Fibroblast of lung (primary cell): ENCODE measurements at regions not wholly inside any gene's neighbourhood (a gene's known extent, or its start where the extent isn't known, plus 50 kb on each side); places are given as distances from the start of the nearest gene placed in this dataset.

ENCODE experiments used
- DNase-seq, 2 donors: peaks; one replicate each; pipeline versions ENCODE4 v3.0.0 to v3.0.0-alpha.2; 2010; ENCODE audit warnings: low read depth in 2 of 2
- H2AFZ ChIP-seq: 2 replicates; pipeline ENCODE4 v1.5.1; 2012; ENCODE audit warnings: low read length, control low read depth, inconsistent platforms
- H3K27ac ChIP-seq: 2 replicates; pipeline ENCODE4 v1.5.1; 2011; ENCODE audit warnings: low read length, control low read depth; ENCODE audit not compliant: insufficient read depth
- H3K27me3 ChIP-seq: 2 replicates; pipeline ENCODE4 v1.5.1; 2011; ENCODE audit warnings: mild to moderate bottlenecking, low read length; ENCODE audit not compliant: control insufficient read depth, insufficient read depth
- H3K36me3 ChIP-seq: 2 replicates; pipeline ENCODE4 v1.5.1; 2011; ENCODE audit warnings: low read length; ENCODE audit not compliant: control insufficient read depth, insufficient read depth
- H3K4me1 ChIP-seq: 2 replicates; pipeline ENCODE4 v1.5.1; 2011; ENCODE audit warnings: low read length; ENCODE audit not compliant: control insufficient read depth, insufficient read depth; ENCODE audit errors: extremely low read depth
- H3K4me2 ChIP-seq: 2 replicates; pipeline ENCODE4 v1.5.1; 2011; ENCODE audit warnings: low read length, control low read depth; ENCODE audit not compliant: insufficient read depth; ENCODE audit errors: extremely low read depth
- H3K4me3 ChIP-seq, 4 experiments: fragments of 200-600 bp in 1 of 4; sonication (generic) in 1 of 4; replicated peaks in 1 of 4; 2 replicates each; pipeline ENCODE4 v1.5.1; 2011 to 2016; ENCODE audit warnings: low read length in 4 of 4, low read depth in 3 of 4, mild to moderate bottlenecking in 3 of 4, control low read depth in 2 of 4, inconsistent platforms in 1 of 4, mixed read lengths in 1 of 4; ENCODE audit not compliant: insufficient read depth in 1 of 4; ENCODE audit errors: control extremely low read depth in 1 of 4
- H3K79me2 ChIP-seq: 2 replicates; pipeline ENCODE4 v1.5.1; 2012; ENCODE audit warnings: mild to moderate bottlenecking, low read length, inconsistent platforms; ENCODE audit not compliant: control insufficient read depth, insufficient read depth
- H3K9ac ChIP-seq: 2 replicates; pipeline ENCODE4 v1.5.1; 2011; ENCODE audit warnings: mild to moderate bottlenecking, low read length, control low read depth; ENCODE audit not compliant: insufficient read depth
- H3K9me3 ChIP-seq: 2 replicates; pipeline ENCODE4 v1.5.1; 2012; ENCODE audit warnings: low read depth, low read length; ENCODE audit not compliant: control insufficient read depth, insufficient read depth
- H4K20me1 ChIP-seq: 2 replicates; pipeline ENCODE4 v1.5.1; 2011; ENCODE audit warnings: low read length; ENCODE audit not compliant: control insufficient read depth, insufficient read depth; ENCODE audit errors: extremely low read depth
- EZH2 ChIP-seq: IDR thresholded peaks from 2 replicates; pipeline ENCODE4 v1.5.1; 2012; ENCODE audit warnings: low read length, control low read depth, mild to moderate bottlenecking; ENCODE audit errors: missing control alignments
- TF ChIP-seq, protein P1 (sequence below), 2 donors: IDR thresholded peaks in 1 of 2; conservative IDR thresholded peaks in 1 of 2; 1 replicate in 1 of 2; 2 replicates in 1 of 2; pipeline ENCODE4 v1.5.1; 2011 to 2012; ENCODE audit warnings: low read length in 2 of 2, control low read depth in 1 of 2, inconsistent platforms in 1 of 2, low read depth in 1 of 2, mild to moderate bottlenecking in 1 of 2

DNA sequence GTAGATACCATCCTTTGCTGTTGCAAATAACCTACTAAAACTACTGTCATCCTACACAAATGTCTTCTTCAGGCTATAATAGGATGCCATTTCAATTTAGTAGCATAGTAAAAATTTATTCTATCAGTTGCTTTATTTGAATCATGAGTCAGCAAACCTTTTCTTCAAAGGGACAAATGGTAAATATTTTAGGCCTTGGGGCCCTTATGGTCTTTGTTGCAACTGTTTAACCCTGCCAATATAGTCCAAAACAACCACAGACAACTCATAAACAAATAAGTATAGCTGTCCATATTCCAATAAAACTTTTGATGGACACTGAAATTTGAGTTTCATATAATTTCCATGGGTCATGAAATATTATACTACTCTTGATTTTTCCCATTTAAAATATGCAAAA is 54.0 kb upstream of the CCBE1 start:
- H3K27me3 ChIP-seq, result no peaks in the 10 kb centered on the region
- H3K79me2 ChIP-seq, result no peaks in the 10 kb centered on the region
- TF ChIP-seq, protein P1, sequence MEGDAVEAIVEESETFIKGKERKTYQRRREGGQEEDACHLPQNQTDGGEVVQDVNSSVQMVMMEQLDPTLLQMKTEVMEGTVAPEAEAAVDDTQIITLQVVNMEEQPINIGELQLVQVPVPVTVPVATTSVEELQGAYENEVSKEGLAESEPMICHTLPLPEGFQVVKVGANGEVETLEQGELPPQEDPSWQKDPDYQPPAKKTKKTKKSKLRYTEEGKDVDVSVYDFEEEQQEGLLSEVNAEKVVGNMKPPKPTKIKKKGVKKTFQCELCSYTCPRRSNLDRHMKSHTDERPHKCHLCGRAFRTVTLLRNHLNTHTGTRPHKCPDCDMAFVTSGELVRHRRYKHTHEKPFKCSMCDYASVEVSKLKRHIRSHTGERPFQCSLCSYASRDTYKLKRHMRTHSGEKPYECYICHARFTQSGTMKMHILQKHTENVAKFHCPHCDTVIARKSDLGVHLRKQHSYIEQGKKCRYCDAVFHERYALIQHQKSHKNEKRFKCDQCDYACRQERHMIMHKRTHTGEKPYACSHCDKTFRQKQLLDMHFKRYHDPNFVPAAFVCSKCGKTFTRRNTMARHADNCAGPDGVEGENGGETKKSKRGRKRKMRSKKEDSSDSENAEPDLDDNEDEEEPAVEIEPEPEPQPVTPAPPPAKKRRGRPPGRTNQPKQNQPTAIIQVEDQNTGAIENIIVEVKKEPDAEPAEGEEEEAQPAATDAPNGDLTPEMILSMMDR (conservative IDR thresholded peaks at IDR 0.05 in 1 of 2, IDR thresholded peaks at IDR 0.05 in 1 of 2; ENCODE audit: low read depth in 1 of 2, low read length in 2 of 2), result no peak
- TF ChIP-seq EZH2, result no peak
- H3K27ac ChIP-seq, result no peak overlapping the region
- DNase-seq, result no peak
- no peak overlapping the region for H3K4me3 ChIP-seq
- peaks cover 15% of the 10 kb centered on the region for H3K4me1 ChIP-seq
- H3K4me2 ChIP-seq, result no peak overlapping the region
- H3K36me3 ChIP-seq, result no peaks in the 10 kb centered on the region
- H4K20me1 ChIP-seq, result no peaks in the 10 kb centered on the region
- H3K9ac ChIP-seq, result no peak overlapping the region
- no peaks in the 10 kb centered on the region for H3K9me3 ChIP-seq
- no peak overlapping the region for H2AFZ ChIP-seq

DNA sequence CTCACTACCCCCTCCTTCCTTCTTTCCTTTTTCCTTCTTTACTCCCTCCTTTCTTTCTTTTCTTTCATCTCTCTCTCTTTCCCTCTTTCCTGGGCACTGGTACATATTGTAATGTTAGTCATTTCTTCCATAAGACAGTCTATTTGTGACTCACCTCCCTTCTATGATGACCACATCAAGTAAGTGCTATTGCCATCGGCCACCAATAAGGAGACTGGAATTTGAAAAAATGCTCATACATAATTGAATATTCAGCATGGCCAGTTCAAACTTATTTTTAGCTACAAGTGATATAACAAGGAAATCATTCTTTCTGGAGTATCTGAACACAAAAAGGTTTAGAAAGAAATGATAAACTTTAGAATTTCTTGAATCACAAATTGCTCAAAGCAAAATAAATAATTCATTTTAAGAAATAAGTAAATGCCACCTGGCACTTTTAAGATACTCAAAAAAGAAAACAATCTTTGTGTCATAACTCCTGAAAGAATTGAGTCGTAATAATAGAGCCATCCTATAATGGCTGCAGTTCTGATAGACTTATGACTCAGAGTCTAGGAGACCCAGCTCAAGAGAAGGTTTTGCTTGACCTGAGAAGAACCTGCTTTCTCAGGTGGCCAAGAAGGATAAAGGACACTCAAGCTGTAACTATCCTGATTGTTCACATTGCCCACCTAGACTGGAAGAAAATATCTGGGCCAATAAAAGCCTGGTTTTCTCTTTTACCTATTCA is 51.6 kb upstream of the CCBE1 start:
- Histone ChIP-seq H3K4me3 (no peak overlapping the region), H3K4me2 (no peak overlapping the region), H3K27ac (peak overlapping the region; percentile 75), H2AFZ (no peak overlapping the region), H3K9ac (no peak overlapping the region), H4K20me1 (no peaks in the 10 kb centered on the region), H3K9me3 (no peaks in the 10 kb centered on the region), H3K36me3 (no peaks in the 10 kb centered on the region), H3K27me3 (no peaks in the 10 kb centered on the region), H3K4me1 (peaks cover 22% of the 10 kb centered on the region), H3K79me2 (no peaks in the 10 kb centered on the region)
- DNase-seq, result peak; percentile 74 to 97
- TF ChIP-seq, protein P1 (conservative IDR thresholded peaks at IDR 0.05 in 1 of 2, IDR thresholded peaks at IDR 0.05 in 1 of 2; ENCODE audit: low read depth in 1 of 2, low read length in 2 of 2), result no peak
- no peak for TF ChIP-seq EZH2
